ENCODE measurements at regions not wholly inside any gene's neighbourhood (a gene's known extent, or its start where the extent isn't known, plus 50 kb on each side); places are given as distances from the start of the nearest gene placed in this dataset.
A peak's percentile ranks its signal among the peaks of the same experiment; 100 is the strongest.

DNA sequence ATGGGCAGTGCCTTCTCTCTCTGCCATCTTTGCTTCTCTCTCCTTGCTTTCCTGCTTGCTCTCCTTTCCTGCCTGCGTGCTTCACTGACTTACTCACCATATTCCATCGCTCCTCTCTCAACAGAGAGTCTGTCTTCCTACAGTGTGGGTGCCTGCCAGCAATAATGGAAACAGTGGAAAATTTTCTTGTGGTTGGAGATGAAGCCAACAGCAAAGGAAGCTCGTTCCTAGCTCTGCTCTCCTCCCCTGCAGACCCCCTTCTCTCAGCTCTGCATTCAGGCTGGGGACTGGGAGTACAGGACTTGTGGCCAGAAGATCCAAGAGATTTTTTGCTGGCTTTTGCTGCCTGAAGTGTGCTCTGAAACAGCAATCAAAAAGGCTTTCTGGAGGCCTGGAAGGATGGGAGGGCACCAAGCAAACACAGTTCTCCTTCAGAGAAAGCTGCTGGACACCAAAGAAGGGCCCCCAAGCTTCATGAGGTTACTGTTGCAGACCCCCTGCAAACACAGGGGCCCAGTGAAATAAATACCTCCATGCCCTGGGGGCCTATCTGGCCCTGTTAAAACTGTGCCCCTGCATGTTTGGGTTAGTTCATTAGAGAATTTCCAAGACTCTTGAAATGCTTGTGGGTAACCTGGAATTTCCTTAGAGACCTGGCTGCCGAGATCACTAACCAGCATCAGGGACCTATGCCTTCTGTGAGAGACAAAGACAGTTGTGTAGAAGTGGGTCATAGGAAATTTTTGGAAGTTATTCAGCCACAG, 149.9 kb upstream of the RASGRP1 start:
- TF ChIP-seq, protein P1, sequence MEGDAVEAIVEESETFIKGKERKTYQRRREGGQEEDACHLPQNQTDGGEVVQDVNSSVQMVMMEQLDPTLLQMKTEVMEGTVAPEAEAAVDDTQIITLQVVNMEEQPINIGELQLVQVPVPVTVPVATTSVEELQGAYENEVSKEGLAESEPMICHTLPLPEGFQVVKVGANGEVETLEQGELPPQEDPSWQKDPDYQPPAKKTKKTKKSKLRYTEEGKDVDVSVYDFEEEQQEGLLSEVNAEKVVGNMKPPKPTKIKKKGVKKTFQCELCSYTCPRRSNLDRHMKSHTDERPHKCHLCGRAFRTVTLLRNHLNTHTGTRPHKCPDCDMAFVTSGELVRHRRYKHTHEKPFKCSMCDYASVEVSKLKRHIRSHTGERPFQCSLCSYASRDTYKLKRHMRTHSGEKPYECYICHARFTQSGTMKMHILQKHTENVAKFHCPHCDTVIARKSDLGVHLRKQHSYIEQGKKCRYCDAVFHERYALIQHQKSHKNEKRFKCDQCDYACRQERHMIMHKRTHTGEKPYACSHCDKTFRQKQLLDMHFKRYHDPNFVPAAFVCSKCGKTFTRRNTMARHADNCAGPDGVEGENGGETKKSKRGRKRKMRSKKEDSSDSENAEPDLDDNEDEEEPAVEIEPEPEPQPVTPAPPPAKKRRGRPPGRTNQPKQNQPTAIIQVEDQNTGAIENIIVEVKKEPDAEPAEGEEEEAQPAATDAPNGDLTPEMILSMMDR (IDR thresholded peaks at IDR 0.05), result no peak
- TF ChIP-seq SIN3A (IDR thresholded peaks at IDR 0.05; ENCODE audit: borderline replicate concordance, low read depth, low read length), result no peak
- peak; percentile 86 for TF ChIP-seq YY1 (IDR thresholded peaks at IDR 0.05; ENCODE audit: low read depth)
- no peak for TF ChIP-seq RFX5 (IDR thresholded peaks at IDR 0.05; ENCODE audit: low read length)
- TF ChIP-seq MEF2A (IDR thresholded peaks at IDR 0.05; ENCODE audit: borderline replicate concordance, low read depth), result no peak; the same call in 1 of the 2 replicates
- no peak; the same call in 1 of the 2 replicates for TF ChIP-seq FOXM1 (IDR thresholded peaks at IDR 0.05; ENCODE audit: low read depth)
- TF ChIP-seq NFIC (IDR thresholded peaks at IDR 0.05; ENCODE audit: borderline replicate concordance), result peak; percentile 83
- peak; percentile 48; the same call in 1 of the 2 replicates for TF ChIP-seq TAF1 (IDR thresholded peaks at IDR 0.05; ENCODE audit: borderline replicate concordance, low read depth, low read length)
- peak; percentile 64 for TF ChIP-seq JUND (IDR thresholded peaks at IDR 0.05)

Measured in SK-N-SH (cell line).